ENCODE measurements at regions not wholly inside any gene's neighbourhood (a gene's known extent, or its start where the extent isn't known, plus 50 kb on each side); places are given as distances from the start of the nearest gene placed in this dataset.

DNA sequence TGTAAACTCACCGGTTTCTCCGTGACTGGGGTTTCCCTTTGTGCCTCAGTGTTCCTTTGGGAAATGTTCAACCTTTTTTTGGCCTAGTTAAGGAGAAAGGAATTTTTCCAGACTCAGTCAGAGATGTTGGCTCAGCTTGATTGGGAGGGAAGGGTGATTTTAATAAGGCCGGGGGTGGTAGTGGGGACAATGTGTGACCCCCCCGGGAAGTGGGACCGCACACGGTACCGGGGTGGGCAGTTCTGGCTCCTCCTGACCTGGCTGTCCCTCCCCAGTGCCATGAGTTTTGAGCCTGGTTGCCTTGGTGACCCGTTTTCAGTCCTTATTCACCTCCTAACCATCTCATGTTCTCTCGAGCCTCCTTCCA is 132.7 kb downstream of the SNX5 start:
- Mint-ChIP-seq H3K4me3 (no peak overlapping the region), H3K4me1 (peaks cover 0 to 2% (median under 1%) of the 10 kb centered on the region in 4 donors), H3K27me3 (peaks cover 10% of the 10 kb centered on the region), H3K27ac (no peak overlapping the region), H3K9me3 (peaks cover 0 to 5% (median 0%) of the 10 kb centered on the region in 7 donors), H3K36me3 (no peaks in the 10 kb centered on the region)
- DNase-seq = no peak
- no peak for ATAC-seq (ENCODE audit: low read depth in 2 of 2)
- Histone ChIP-seq H3K36me3 (ENCODE audit: control insufficient read depth, insufficient read depth, low read length) (no peaks in the 10 kb centered on the region), H3K4me1 (ENCODE audit: control insufficient read depth, insufficient read depth, low read length, poor library complexity, severe bottlenecking) (no peaks in the 10 kb centered on the region), H3K4me3 (ENCODE audit: low read depth, low read length) (no peak overlapping the region), H3K9me3 (ENCODE audit: control insufficient read depth in 2 of 2, low read length in 2 of 2) (no peaks in the 10 kb centered on the region), H3K27me3 (ENCODE audit: control insufficient read depth, insufficient read depth, low read length) (peaks cover 2% of the 10 kb centered on the region), H3K27ac (ENCODE audit: insufficient read depth, low read length, poor library complexity, severe bottlenecking) (no peak overlapping the region)

DNA sequence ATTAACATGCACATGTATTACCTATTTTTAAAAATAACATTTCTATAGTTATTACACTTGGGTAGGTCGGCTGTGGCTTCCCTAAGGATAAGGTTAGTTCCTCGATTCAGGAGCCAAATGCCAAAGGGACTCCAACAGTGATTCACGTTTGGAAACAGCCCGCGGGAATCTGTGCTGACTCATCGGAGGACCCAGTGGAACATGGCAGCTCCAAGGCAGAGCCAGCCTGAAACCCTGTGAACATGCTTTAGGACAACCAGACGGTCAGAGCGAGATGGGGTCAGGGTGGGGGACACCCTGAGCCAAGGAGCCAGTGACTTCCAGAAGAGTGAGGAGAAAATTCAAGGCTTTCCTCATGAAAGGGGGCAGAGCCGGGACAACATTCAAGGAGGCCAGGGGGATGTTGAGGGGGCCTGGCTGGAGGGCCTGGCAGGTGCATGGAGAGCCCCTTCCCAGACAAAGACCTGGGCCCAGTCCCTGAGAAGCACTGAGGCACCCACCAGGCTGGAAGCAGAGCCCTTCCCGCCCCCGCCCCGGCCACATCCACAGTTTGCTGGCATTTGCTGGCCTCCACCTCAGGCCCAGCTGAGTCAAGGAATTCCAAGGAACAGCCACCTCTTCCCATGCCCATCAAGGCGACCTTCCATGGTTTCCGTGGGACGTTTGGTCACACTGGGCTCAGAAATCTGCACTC is 133.2 kb downstream of the SNX5 start:
- Mint-ChIP-seq H3K4me1 (peaks cover 0 to 2% (median under 1%) of the 10 kb centered on the region in 4 donors), H3K36me3 (no peaks in the 10 kb centered on the region), H3K4me3 (no peak overlapping the region), H3K27ac (no peak overlapping the region), H3K9me3 (peaks cover 0 to 3% (median 0%) of the 10 kb centered on the region in 7 donors), H3K27me3 (peaks cover 9% of the 10 kb centered on the region)
- Histone ChIP-seq H3K27ac (ENCODE audit: insufficient read depth, low read length, poor library complexity, severe bottlenecking) (no peak overlapping the region), H3K36me3 (ENCODE audit: control insufficient read depth, insufficient read depth, low read length) (no peaks in the 10 kb centered on the region), H3K4me1 (ENCODE audit: control insufficient read depth, insufficient read depth, low read length, poor library complexity, severe bottlenecking) (no peaks in the 10 kb centered on the region), H3K27me3 (ENCODE audit: control insufficient read depth, insufficient read depth, low read length) (peaks cover 2% of the 10 kb centered on the region), H3K4me3 (ENCODE audit: low read depth, low read length) (no peak overlapping the region), H3K9me3 (ENCODE audit: control insufficient read depth in 2 of 2, low read length in 2 of 2) (no peaks in the 10 kb centered on the region)
- DNase-seq = no peak
- ATAC-seq (ENCODE audit: low read depth in 2 of 2) = no peak

DNA sequence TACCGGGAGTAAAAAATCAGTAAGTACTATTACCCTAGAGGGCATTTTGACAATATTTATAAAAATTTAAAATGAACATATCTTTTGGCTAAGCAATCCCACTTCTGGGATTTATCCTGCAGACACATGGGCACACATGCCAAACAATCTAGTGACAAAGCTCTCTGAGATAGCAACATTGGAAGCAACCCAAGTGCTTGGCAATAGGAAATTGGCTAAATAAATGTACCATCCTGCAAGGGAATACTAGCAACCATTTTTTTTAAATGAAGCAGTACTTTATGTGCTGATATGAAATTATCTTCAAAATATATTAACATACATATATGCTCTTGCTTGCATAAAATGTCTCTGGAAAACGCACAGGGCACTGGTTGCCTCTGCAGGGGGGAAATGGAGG is 133.8 kb downstream of the SNX5 start:
- Mint-ChIP-seq H3K4me3 (no peak overlapping the region), H3K36me3 (no peaks in the 10 kb centered on the region), H3K9me3 (peaks cover 0 to 2% (median 0%) of the 10 kb centered on the region in 7 donors), H3K27me3 (peaks cover 5% of the 10 kb centered on the region), H3K4me1 (peaks cover 0 to 2% (median under 1%) of the 10 kb centered on the region in 4 donors), H3K27ac (no peak overlapping the region)
- H3K36me3 ChIP-seq (ENCODE audit: control insufficient read depth, insufficient read depth, low read length) = no peaks in the 10 kb centered on the region
- ATAC-seq (ENCODE audit: low read depth in 2 of 2) (no peak), DNase-seq (no peak)
- H3K27me3 ChIP-seq (ENCODE audit: control insufficient read depth, insufficient read depth, low read length) = peaks cover 2% of the 10 kb centered on the region
- H3K4me1 ChIP-seq (ENCODE audit: control insufficient read depth, insufficient read depth, low read length, poor library complexity, severe bottlenecking) = no peaks in the 10 kb centered on the region
- H3K9me3 ChIP-seq (ENCODE audit: control insufficient read depth in 2 of 2, low read length in 2 of 2) = no peaks in the 10 kb centered on the region
- H3K27ac ChIP-seq (ENCODE audit: insufficient read depth, low read length, poor library complexity, severe bottlenecking) = no peak overlapping the region
- no peak overlapping the region for H3K4me3 ChIP-seq (ENCODE audit: low read depth, low read length)

DNA sequence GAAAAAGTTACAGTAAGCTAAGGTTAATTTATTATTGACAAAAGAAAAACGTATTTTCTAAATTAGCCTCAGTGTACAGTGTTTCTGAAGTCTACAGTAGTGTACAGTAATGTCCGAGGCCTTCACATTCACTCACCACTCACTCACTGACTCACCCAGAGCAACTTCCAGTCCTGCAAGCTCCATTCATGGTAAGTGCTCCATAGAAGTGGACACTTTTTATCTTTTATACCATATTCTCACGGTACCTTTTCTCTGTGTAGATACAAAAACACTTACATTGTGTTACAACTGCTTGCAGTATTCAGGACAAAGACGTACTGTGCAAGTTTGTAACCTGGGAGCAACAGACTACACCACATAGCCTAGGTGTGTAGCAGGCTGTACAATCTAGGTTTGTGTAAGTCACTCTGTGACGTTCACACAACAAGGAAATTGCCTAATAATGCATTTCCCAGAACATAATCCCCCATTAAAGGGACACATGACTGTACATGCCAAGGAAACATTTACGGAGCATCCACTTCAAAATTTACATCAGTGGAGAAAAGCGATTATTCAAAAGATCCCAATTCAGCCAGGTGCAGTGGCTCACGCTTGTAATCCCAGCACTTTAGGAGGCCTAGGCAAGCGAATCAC is 133.4 kb downstream of the BANF2 start:
- H3K4me1 ChIP-seq (ENCODE audit: control insufficient read depth, insufficient read depth, low read length, poor library complexity, severe bottlenecking) = no peaks in the 10 kb centered on the region
- Mint-ChIP-seq H3K27ac (no peak overlapping the region), H3K4me1 (peaks cover 0 to 2% (median 0%) of the 10 kb centered on the region in 4 donors), H3K27me3 (peaks cover 2% of the 10 kb centered on the region), H3K9me3 (no peaks in the 10 kb centered on the region), H3K36me3 (no peaks in the 10 kb centered on the region), H3K4me3 (no peak overlapping the region)
- H3K36me3 ChIP-seq (ENCODE audit: control insufficient read depth, insufficient read depth, low read length) = no peaks in the 10 kb centered on the region
- ATAC-seq (ENCODE audit: low read depth in 2 of 2) (no peak), DNase-seq (no peak)
- H3K4me3 ChIP-seq (ENCODE audit: low read depth, low read length) = no peak overlapping the region
- H3K27ac ChIP-seq (ENCODE audit: insufficient read depth, low read length, poor library complexity, severe bottlenecking) = no peak overlapping the region
- no peaks in the 10 kb centered on the region for H3K27me3 ChIP-seq (ENCODE audit: control insufficient read depth, insufficient read depth, low read length)
- no peaks in the 10 kb centered on the region for H3K9me3 ChIP-seq (ENCODE audit: control insufficient read depth in 2 of 2, low read length in 2 of 2)

DNA sequence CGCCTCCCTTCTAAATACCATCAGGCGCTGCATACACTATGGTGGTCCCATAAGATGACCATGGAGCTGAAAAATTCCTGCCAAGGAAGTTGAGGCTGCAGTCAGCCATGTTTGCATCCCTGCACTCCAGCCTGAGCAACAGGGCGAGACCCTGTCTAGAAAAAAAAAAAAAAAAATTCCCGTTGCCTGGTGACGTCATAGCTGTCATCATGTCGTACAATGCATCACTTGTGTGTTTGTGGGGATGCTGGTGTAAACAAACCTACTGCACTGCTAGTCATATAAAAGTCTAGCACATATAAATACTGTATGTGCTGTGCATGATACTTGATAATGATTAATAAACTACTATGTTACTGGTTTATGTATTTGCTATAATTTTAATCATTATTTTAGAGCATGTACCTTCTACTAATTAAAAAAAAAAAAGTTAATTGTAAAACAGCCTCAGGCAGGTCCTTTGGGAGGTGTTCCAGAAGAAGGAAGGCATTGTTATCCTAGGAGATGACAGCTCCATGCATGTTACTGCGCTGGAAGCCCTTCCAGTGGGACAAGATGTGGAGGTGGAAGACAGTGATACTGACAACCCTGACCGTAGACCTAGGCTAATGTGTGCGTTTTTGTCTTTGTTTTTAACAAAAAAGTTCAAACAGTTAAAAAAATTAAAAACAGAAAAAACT is 132.6 kb downstream of the BANF2 start:
- DNase-seq (no peak), ATAC-seq (ENCODE audit: low read depth in 2 of 2) (no peak)
- Histone ChIP-seq H3K9me3 (ENCODE audit: control insufficient read depth in 2 of 2, low read length in 2 of 2) (no peaks in the 10 kb centered on the region), H3K27ac (ENCODE audit: insufficient read depth, low read length, poor library complexity, severe bottlenecking) (no peak overlapping the region), H3K36me3 (ENCODE audit: control insufficient read depth, insufficient read depth, low read length) (no peaks in the 10 kb centered on the region), H3K4me3 (ENCODE audit: low read depth, low read length) (no peak overlapping the region), H3K4me1 (ENCODE audit: control insufficient read depth, insufficient read depth, low read length, poor library complexity, severe bottlenecking) (no peaks in the 10 kb centered on the region), H3K27me3 (ENCODE audit: control insufficient read depth, insufficient read depth, low read length) (no peaks in the 10 kb centered on the region)
- Mint-ChIP-seq H3K4me3 (no peak overlapping the region), H3K27me3 (no peaks in the 10 kb centered on the region), H3K4me1 (peaks cover 0 to 2% (median 0%) of the 10 kb centered on the region in 4 donors), H3K9me3 (no peaks in the 10 kb centered on the region), H3K27ac (peak overlapping the region in 1 of 3 donors; percentile 22), H3K36me3 (no peaks in the 10 kb centered on the region)

DNA sequence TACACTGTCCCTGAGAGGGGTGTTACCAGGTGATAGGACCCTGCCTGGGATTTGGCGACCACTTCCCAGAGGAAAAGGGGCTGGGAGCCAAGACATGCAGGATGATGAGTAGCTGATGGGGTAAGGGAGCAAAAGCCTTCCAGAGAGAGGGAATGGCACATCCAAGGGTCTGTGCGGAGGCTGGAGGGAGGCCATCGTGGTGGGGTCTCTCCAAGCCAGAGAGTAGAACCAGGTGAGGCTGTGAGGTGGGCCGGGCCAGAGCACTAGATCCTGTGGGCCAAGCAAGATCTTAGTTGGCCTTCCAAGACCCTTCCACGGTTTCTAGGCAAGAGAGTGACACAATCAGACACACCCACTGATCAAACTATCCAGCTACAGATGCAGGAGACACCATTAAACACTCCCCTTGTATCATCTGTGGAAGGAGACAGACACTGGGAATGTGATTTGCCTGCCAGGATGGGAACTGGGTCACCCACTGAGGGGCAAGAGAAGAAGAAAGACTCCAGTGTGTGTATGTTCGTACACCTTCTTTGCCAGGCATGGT is 128.9 kb downstream of the BANF2 start:
- no peaks in the 10 kb centered on the region for H3K27me3 Mint-ChIP-seq
- Histone ChIP-seq H3K36me3 (ENCODE audit: control insufficient read depth, insufficient read depth, low read length) (no peaks in the 10 kb centered on the region), H3K27ac (ENCODE audit: insufficient read depth, low read length, poor library complexity, severe bottlenecking) (no peak overlapping the region), H3K4me3 (ENCODE audit: low read depth, low read length) (no peak overlapping the region), H3K4me1 (ENCODE audit: control insufficient read depth, insufficient read depth, low read length, poor library complexity, severe bottlenecking) (no peaks in the 10 kb centered on the region), H3K9me3 (ENCODE audit: control insufficient read depth in 2 of 2, low read length in 2 of 2) (no peaks in the 10 kb centered on the region), H3K27me3 (ENCODE audit: control insufficient read depth, insufficient read depth, low read length) (no peaks in the 10 kb centered on the region)
- no peaks in the 10 kb centered on the region for H3K36me3 Mint-ChIP-seq
- no peak for DNase-seq
- H3K27ac Mint-ChIP-seq = no peak overlapping the region
- H3K4me1 Mint-ChIP-seq = no peaks in the 10 kb centered on the region
- no peak for ATAC-seq (ENCODE audit: low read depth in 2 of 2)
- no peak overlapping the region for H3K4me3 Mint-ChIP-seq
- no peaks in the 10 kb centered on the region for H3K9me3 Mint-ChIP-seq

GRCh38 chr20:17827759-17828559 is 128.2 kb downstream of the BANF2 start:
- Mint-ChIP-seq H3K9me3 (no peaks in the 10 kb centered on the region), H3K27me3 (no peaks in the 10 kb centered on the region), H3K36me3 (no peaks in the 10 kb centered on the region), H3K4me3 (no peak overlapping the region), H3K4me1 (no peaks in the 10 kb centered on the region), H3K27ac (no peak overlapping the region)
- Histone ChIP-seq H3K4me1 (ENCODE audit: control insufficient read depth, insufficient read depth, low read length, poor library complexity, severe bottlenecking) (no peaks in the 10 kb centered on the region), H3K27me3 (ENCODE audit: control insufficient read depth, insufficient read depth, low read length) (no peaks in the 10 kb centered on the region), H3K27ac (ENCODE audit: insufficient read depth, low read length, poor library complexity, severe bottlenecking) (no peak overlapping the region), H3K36me3 (ENCODE audit: control insufficient read depth, insufficient read depth, low read length) (no peaks in the 10 kb centered on the region), H3K4me3 (ENCODE audit: low read depth, low read length) (no peak overlapping the region), H3K9me3 (ENCODE audit: control insufficient read depth in 2 of 2, low read length in 2 of 2) (no peaks in the 10 kb centered on the region)
- no peak for DNase-seq
- ATAC-seq (ENCODE audit: low read depth in 2 of 2) = no peak

Measured in CD4-positive, CD25-positive, alpha-beta regulatory T cell (primary cell).